CD4-positive, alpha-beta T cell treated with Interleukin-2 at 100 ng/mL for 4 hours (primary cell): ENCODE measurements at regions not wholly inside any gene's neighbourhood (a gene's known extent, or its start where the extent isn't known, plus 50 kb on each side); places are given as distances from the start of the nearest gene placed in this dataset.

Experiments used
- DNase-seq: peaks from one replicate; pipeline ENCODE4 v3.0.0-alpha.2; 2020; ENCODE audit warnings: low spot score

DNA sequence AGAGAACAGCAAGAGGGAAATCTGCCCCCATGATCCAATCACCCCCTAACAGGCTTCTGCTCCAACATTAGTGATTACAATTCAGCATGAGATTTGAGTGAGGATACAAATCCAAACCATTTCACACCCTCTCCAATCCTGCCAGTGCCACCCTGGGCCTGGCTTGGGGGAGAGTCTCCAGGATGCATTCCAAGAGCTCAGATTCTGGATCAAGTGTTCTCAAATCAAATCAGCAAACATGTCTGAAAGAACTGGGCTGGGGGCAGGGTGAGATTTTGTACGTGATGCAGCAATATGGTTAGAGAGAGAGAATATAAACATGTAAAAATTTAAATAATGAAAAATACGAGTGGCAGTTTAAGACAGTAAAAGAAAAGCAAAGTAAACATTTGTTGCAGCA, 2100.9 kb upstream of the CELF4 start:
- DNase-seq: no peak

DNA sequence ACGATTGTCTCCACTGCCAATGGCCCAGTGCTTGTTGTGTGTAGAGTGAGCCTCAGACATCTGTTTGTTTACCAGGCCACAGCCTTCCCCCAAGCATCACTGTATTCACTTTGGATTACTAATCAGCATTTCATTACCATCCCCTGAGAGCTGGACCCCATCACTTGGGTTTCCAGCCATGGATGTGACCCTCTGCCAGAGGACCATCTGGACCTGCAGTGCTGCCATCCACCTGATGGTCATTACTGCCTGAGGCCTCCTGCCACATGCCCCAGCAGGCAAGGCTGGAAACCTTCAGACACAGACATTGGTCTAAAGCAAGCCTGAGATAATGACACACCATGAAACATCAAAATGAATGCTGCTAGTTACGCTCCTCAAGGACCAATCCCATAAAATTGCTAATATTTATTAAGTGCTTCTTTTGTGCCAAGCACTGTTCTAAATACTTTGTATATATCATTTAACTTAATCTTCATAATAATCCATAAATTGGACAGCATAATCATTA, 2096.3 kb upstream of the CELF4 start:
- DNase-seq: no peak

- DNase-seq: no peak
Observed at GRCh38 chr18:39660141-39660540, 2094.5 kb upstream of the CELF4 start.

DNA sequence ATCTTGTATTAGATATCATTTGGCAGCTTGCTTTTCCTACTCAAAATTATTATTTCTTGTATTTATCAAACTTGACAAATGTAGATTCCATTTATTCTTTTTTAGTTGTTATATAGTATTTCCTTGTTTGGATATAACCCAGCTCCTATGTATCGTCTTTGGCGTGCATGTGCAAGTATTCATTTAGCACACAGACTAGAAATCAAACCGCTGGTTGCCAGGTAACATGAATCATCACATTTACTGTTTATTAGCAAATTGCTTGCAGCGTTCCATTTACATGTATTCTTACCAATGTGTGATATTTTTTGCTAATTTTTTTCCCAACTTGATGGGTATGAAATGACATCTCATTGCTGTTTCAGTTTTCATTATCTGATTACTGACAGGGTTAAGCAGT, 2089.7 kb upstream of the CELF4 start:
- no peak for DNase-seq

DNA sequence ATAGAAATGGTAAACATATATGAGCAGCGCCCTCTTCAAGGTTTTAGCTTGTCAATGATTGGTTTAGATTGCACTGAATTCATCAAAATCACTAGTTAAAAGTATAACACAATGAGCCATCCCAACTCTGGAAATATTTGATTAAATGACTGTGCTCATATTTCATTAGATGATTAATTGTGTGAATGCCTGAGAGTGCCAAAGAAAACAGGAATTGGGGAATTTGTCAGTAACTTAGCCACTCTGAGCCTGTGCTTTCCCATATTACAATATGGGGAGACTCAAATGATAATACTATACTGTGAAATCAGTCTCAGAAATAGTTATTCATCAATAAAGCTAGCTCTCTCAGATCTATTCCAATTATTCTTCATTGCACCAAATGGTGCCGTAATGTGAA, 2087.6 kb upstream of the CELF4 start:
- no peak for DNase-seq

- no peak for DNase-seq
Observed at GRCh38 chr18:39648616-39649015, 2083.0 kb upstream of the CELF4 start.

GRCh38 chr18:39647627-39648534, 2082.3 kb upstream of the CELF4 start:
- no peak for DNase-seq

- no peak for DNase-seq
Observed at GRCh38 chr18:39638224-39638623, 2072.6 kb upstream of the CELF4 start.

- DNase-seq: no peak
Observed at GRCh38 chr18:39636931-39637330, 2071.3 kb upstream of the CELF4 start.

DNA sequence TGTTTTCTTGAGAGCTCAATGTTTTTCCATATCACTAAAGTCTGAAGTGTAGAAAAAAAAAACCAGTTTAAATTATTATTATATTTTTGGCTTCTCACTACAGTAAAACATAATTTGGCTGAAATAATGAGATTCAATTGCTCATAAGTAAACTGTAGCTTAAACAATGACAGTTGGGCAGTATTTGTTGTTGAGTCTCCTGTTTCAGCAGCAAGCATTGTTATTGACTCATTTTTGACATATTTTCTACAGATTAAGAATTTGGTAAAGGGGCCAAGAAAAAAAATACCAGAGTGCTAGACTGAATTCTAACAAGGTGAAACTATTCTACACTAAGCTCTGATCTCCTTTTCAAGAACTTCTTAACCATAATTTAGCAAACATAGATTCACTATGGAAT, 2070.4 kb upstream of the CELF4 start:
- no peak for DNase-seq

- DNase-seq: no peak
Observed at GRCh38 chr18:39635192-39635591, 2069.6 kb upstream of the CELF4 start.

DNA sequence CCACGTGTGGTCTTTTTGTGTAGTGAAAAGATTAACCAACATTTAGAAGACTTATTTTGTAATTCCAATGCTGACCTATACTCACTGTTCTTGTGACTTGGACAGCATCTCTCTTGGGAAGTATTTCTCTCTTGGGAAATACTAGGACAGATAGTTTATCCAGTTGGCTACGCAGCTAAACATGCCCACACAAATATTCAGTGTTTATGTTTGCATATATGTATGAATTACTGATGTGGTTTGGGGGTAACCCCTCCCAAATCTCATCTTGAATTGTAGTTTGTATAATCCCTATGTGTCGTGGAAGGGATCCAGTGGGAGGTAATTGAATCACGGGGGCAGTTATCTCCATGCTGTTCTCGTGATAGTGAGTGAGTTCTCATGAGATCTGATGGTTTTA, 2062.3 kb upstream of the CELF4 start:
- DNase-seq: no peak

DNA sequence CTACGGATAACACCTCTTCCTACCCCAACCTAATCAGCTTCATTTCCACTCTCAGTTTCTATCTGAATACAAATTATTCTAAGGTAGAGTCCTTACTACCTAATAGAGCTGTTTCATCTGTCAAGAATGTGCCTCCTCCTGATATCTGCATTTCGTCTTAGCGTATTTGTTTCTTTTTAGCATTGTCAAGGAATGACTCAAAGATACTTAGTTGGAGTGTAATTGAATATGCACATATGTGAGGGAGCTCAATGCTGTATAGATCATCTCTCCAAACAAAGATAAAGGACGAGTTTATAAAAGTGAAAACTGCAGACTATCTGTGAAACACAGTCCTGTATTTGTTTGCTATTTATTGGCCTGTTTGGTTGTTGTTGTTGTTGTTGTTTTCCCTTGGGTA, 2059.4 kb upstream of the CELF4 start:
- no peak for DNase-seq

DNA sequence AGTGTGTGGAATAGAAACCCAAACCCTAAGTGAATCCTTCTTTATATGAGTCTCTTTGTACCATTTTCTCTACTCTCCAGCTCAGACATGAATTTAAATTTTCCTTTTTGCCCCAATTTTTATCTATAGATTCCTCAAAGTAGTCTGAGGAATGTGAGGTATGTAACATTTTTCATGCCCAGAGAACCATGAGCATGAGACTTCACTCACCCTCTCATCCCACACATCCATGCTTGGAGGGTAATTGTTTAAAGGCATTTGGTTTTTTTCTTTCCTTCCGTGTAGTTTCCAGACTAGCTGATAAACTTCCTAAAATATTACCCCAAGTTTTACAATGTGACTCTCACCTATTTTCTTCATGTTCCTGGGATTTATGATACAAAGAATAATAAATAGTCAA, 2056.8 kb upstream of the CELF4 start:
- no peak for DNase-seq

GRCh38 chr18:39620551-39621168, 2055.1 kb upstream of the CELF4 start:
- DNase-seq: no peak

DNA sequence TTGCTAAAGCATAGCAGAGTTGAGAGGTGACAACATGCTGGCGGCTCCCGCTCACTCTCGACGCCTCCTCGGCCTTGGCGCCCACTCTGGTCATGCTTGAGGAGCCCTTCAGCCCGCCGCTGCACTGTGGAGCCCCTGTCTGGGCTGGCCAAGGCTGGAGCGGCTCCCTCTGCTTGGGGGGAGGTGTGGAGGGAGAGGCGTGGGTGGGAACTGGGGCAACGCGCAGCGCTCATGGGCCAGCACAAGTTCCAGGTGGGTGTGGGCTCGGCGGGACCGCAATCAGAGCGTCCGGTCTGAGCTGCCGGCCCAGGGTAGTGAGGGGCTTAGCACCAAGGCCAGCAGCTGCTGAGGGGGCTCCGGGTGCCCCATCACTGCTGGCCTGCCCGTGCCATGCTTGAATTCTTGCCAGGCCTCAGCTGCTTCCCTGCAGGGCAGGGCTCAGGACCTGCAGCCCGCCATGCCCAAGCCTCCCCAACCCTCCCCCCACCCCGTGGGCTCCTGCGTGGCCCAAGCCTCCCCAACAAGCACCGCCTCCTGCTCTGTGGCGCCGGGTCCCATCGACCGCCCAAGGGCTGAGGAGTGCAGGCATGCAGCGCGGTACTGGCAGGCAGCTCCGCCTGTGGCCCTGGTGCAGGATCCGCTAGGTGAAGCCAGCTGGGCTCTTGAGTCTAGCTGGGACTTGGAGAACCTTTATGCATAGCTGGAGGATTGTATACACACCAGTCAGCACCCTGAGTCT, 2052.8 kb upstream of the CELF4 start:
- no peak for DNase-seq

GRCh38 chr18:39611381-39612100, 2045.9 kb upstream of the CELF4 start:
- DNase-seq: no peak

DNA sequence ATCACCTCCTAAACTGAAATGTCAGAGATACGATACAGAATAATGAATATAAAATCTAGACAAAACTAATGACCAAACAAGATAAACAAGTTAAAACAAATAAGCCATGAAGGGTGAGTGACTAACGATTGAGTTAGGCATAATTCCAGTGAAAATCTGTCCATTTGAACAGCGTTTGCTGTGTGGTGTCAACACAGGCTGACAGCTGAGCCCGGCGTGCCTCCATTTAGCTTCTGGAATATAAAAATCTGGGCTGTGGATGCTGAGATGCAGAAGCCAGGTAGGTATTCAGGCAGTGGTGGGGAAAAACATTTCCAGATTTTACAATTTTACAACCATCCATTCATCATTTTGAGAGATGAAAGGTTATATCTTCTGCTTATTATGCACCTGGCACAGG, 2041.4 kb upstream of the CELF4 start:
- no peak for DNase-seq

DNA sequence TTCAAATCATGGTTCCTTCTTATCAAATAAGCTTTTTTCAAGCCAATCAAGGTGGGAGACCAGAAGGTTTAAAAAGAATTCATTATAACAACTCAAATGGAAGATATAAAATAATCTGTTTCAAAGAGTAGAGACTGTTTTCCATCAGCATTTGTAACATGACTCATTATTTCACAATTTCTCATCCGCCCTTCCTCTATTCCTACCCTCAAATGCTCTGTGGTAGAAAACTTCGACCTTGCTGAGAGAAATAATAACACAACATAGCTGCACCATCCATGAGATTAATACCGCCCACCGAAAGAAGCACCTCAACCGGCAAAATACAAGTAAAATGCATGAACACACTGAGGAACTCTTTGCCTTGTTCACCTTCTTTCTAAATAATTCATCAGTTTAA, 2039.2 kb upstream of the CELF4 start:
- no peak for DNase-seq

GRCh38 chr18:39602131-39602530, 2036.5 kb upstream of the CELF4 start:
- DNase-seq: no peak

DNA sequence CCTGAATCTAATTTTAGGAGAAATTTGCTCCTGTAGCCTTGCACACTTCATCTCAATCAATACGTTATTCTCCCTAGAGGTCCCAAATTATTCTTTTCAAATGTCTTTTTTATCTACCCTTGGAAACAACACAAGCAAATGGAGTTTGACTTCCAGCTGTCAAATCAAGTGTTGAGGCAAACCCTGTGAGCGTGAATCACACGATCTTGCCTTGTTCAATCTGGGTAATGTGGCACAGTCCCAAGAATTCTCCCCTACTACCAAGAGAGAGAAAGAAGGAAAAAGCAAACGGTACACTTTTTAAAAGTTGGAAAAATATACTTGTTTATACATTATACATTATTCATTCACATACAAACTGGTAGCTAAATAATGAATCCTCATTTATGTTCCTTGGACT, 2035.3 kb upstream of the CELF4 start:
- DNase-seq: no peak

GRCh38 chr18:39599251-39599650, 2033.7 kb upstream of the CELF4 start:
- DNase-seq: no peak
